ENCODE measurements at regions not wholly inside any gene's neighbourhood (a gene's known extent, or its start where the extent isn't known, plus 50 kb on each side); places are given as distances from the start of the nearest gene placed in this dataset.

- TF ChIP-seq MYC (IDR thresholded peaks at IDR 0.05; ENCODE audit: low read depth, low read length), result no peak
- no peak for TF ChIP-seq CTCF (IDR thresholded peaks at IDR 0.05; ENCODE audit: extremely low read depth in 1 of 2, insufficient read depth in 1 of 2, low read depth in 1 of 2, low read length in 2 of 2)
- TF ChIP-seq EZH2 (IDR thresholded peaks at IDR 0.05; ENCODE audit: borderline replicate concordance, low read depth, low read length, severe bottlenecking), result no peak
- TF ChIP-seq JUN (IDR thresholded peaks at IDR 0.05; ENCODE audit: borderline replicate concordance, insufficient read depth, insufficient read length, low read depth), result no peak
- no peak for TF ChIP-seq POLR2AphosphoS5 (IDR thresholded peaks at IDR 0.05; ENCODE audit: insufficient read depth, low read depth, low read length)
- TF ChIP-seq MAX (IDR thresholded peaks at IDR 0.05; ENCODE audit: insufficient read depth, insufficient read length), result no peak
- no peak for TF ChIP-seq POLR2A (IDR thresholded peaks at IDR 0.05; ENCODE audit: low read depth, low read length)
- TF ChIP-seq GATA2 (IDR thresholded peaks at IDR 0.05; ENCODE audit: insufficient read depth, insufficient read length, low read depth, low read length), result no peak
- TF ChIP-seq FOS (IDR thresholded peaks at IDR 0.05; ENCODE audit: borderline replicate concordance, insufficient read depth, low read length), result no peak
- no peaks in the 10 kb centered on the region for H4K20me1 ChIP-seq (replicated peaks; ENCODE audit: control insufficient read depth, extremely low read depth, insufficient read depth, low read length)
- H3K4me2 ChIP-seq (ENCODE audit: insufficient read depth, low read length), result peak overlapping the region; percentile 84
- no peaks in the 10 kb centered on the region for H3K27me3 ChIP-seq (ENCODE audit: control insufficient read depth in 2 of 2, insufficient read depth in 2 of 2, low read length in 2 of 2)
- H3K4me1 ChIP-seq (ENCODE audit: control insufficient read depth, extremely low read depth, insufficient read depth, low read length), result peaks cover 58% of the 10 kb centered on the region
- H3K9ac ChIP-seq (replicated peaks; ENCODE audit: extremely low read depth, insufficient read depth, low read length), result peak overlapping the region; percentile 61
- H3K79me2 ChIP-seq (ENCODE audit: control insufficient read depth, insufficient read depth, low read length), result no peaks in the 10 kb centered on the region
- TSS peak; percentile 25 for BruUV-seq (replicated peaks)
- DNase-seq (ENCODE audit: low read depth, low spot score), result peak; percentile 35
- no peaks in the 10 kb centered on the region for H3K9me3 ChIP-seq (replicated peaks; ENCODE audit: control insufficient read depth, insufficient read depth, low read length)
- no peak overlapping the region for H3K4me3 ChIP-seq (replicated peaks in 1 of 3; ENCODE audit: insufficient read depth in 1 of 3, low read depth in 1 of 3, low read length in 3 of 3)
- no peaks in the 10 kb centered on the region for H3K9me1 ChIP-seq (replicated peaks; ENCODE audit: control insufficient read depth, extremely low read depth, insufficient read depth, low read length)
- peak overlapping the region; percentile 87 for H2AFZ ChIP-seq (ENCODE audit: low read depth, low read length)
- no peak for FAIRE-seq
- dilution Hi-C loops (cut with MboI; ENCODE audit: extremely low pct_ligation_motif_present, low sequenced_read_pairs), result loop anchor here (25.0 kb wide), 1 partner anchor 419 kb away; no protein-coding TSS in a partner anchor
- intact Hi-C loops (cut with micrococcal nuclease), result no loop called here
- no peaks in the 10 kb centered on the region for H3K36me3 ChIP-seq (ENCODE audit: control insufficient read depth in 2 of 2, extremely low read depth in 1 of 2, insufficient read depth in 2 of 2, low read length in 2 of 2)
- ChIA-PET POLR2A (no interaction called here), CTCF (interaction anchor here (1.1 to 3.7 kb wide), 4 partner anchors 10 to 122 kb away, joined by 3 to 24 read pairs (median 4); no protein-coding TSS in a partner anchor)
- H3K27ac ChIP-seq (ENCODE audit: insufficient read depth, low read depth, low read length), result peak overlapping the region; percentile 75
These were observed 118.3 kb upstream of the GALNT15 start for GRCh38 chr3:16056217-16056616.

Data from endothelial cell of umbilical vein (primary cell).